ENCODE measurements at regions not wholly inside any gene's neighbourhood (a gene's known extent, or its start where the extent isn't known, plus 50 kb on each side); places are given as distances from the start of the nearest gene placed in this dataset.

GRCh38 chr2:107086497-107086896, 200.5 kb upstream of the ST6GAL2 start:
- TF ChIP-seq SIN3A (IDR thresholded peaks at IDR 0.05; ENCODE audit: borderline replicate concordance, insufficient read depth, low read length) (no peak), TAF1 (IDR thresholded peaks at IDR 0.05; ENCODE audit: borderline replicate concordance, insufficient read depth, low read length) (no peak)
